HG02678 (cell line): ENCODE measurements at regions not wholly inside any gene's neighbourhood (a gene's known extent, or its start where the extent isn't known, plus 50 kb on each side); places are given as distances from the start of the nearest gene placed in this dataset.
A peak's percentile ranks its signal among the peaks of the same experiment; 100 is the strongest.
"Not testable (repeated sequence)": the region's sequence is repeated elsewhere in the genome, so short reads cannot be mapped to it uniquely, and the experiment has no call there.

ENCODE experiments used
- ATAC-seq: cut with Tn5 transposase; IDR thresholded peaks from one replicate; pipeline ENCODE4 v1.9.1; 2021; ENCODE audit warnings: mild to moderate bottlenecking, moderate library complexity; ENCODE audit not compliant: unreplicated experiment

GRCh38 chr10:4186849-4187540, 402.0 kb upstream of the KLF6 start:
- no peak for ATAC-seq

GRCh38 chr10:4183761-4184261, 398.8 kb upstream of the KLF6 start:
- ATAC-seq, result no peak

- ATAC-seq, result no peak
Measured at GRCh38 chr10:4181621-4182049, 396.6 kb upstream of the KLF6 start.

GRCh38 chr10:4181081-4181480, 396.1 kb upstream of the KLF6 start:
- no peak for ATAC-seq

- ATAC-seq, result no peak
Measured at GRCh38 chr10:4177791-4178190, 392.8 kb upstream of the KLF6 start.

- ATAC-seq, result peak; percentile 19
Measured at GRCh38 chr10:4176500-4177281, 391.7 kb upstream of the KLF6 start.

- no peak for ATAC-seq
Measured at GRCh38 chr10:4174197-4174596, 389.2 kb upstream of the KLF6 start.

- ATAC-seq, result peak; percentile 62
Measured at GRCh38 chr10:4170633-4171314, 385.8 kb upstream of the KLF6 start.

- no peak for ATAC-seq
Measured at GRCh38 chr10:4170181-4170580, 385.2 kb upstream of the KLF6 start.

- no peak for ATAC-seq
Measured at GRCh38 chr10:4169448-4169847, 384.4 kb upstream of the KLF6 start.

GRCh38 chr10:4167216-4167615, 382.2 kb upstream of the KLF6 start:
- ATAC-seq, result no peak

GRCh38 chr10:4162571-4163286, 377.7 kb upstream of the KLF6 start:
- ATAC-seq, result no peak

- ATAC-seq, result no peak
Measured at GRCh38 chr10:4159173-4159572, 374.2 kb upstream of the KLF6 start.

GRCh38 chr10:4154191-4154715, 369.2 kb upstream of the KLF6 start:
- no peak for ATAC-seq

- ATAC-seq, result no peak
Measured at GRCh38 chr10:4151466-4151865, 366.5 kb upstream of the KLF6 start.

- ATAC-seq, result no peak
Measured at GRCh38 chr10:4150676-4151075, 365.7 kb upstream of the KLF6 start.

- not testable (repeated sequence) for ATAC-seq
Measured at GRCh38 chr10:4149460-4149859, 364.5 kb upstream of the KLF6 start.

GRCh38 chr10:4147245-4147644, 362.2 kb upstream of the KLF6 start:
- no peak for ATAC-seq

GRCh38 chr10:4144817-4145216, 359.8 kb upstream of the KLF6 start:
- ATAC-seq, result no peak

GRCh38 chr10:4141471-4141870, 356.5 kb upstream of the KLF6 start:
- no peak for ATAC-seq
